ENCODE measurements at regions not wholly inside any gene's neighbourhood (a gene's known extent, or its start where the extent isn't known, plus 50 kb on each side); places are given as distances from the start of the nearest gene placed in this dataset.
"Not testable (repeated sequence)": the region's sequence is repeated elsewhere in the genome, so short reads cannot be mapped to it uniquely, and the experiment has no call there.

DNA sequence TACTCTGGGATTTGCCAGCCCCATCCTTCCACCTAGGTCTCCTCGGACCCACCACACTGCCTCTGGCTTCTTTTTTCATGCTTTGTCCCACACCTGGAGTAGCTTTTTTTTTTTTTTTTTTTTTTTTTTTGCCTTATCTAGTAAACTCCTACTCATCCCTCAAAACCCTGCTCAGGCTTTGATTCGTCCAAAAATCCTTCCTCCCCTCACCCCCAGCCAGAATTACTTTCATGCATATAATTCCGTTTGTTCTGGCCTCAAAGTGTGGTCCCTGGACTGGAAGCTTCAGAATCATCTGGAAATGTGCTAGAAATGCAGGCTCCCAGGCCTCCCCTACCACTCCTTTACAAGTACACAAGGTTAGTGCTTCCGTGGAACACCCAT, 320.1 kb downstream of the PTTG2 start:
- no peak for DNase-seq

DNA sequence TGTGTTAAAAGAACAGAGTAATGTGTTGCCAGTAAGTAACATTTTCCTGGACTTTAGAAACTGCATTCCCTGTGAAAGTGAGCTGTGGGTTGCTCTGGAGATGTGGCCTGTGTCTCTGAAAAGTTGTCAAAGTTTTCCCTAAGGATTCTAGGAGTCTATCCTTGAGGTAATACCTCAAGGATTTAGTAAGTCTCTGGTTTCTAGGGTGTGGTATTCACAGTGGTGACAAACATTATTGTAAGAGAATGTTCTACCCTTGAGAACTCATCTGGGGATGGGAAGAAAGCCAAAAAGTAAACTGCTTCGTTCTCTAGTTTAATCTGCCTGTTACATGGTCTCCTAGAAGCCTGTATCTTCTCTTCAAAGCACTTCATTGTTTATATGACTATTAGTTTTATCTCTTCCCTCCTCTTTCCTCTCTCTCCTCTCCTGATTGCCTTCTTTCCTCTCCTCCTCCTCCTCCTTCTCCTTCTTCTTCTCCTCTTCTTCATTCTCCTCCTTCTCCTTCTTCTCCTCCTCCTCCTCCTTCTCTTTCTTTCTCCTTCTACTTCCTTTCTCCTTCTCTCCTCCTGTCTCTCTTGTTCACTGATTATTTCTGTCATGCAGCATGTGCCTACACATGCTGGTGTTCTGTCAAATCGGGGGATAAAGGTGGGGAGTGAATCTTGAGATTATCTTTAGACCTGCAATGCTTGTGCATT, 321.3 kb downstream of the PTTG2 start:
- DNase-seq: no peak

DNA sequence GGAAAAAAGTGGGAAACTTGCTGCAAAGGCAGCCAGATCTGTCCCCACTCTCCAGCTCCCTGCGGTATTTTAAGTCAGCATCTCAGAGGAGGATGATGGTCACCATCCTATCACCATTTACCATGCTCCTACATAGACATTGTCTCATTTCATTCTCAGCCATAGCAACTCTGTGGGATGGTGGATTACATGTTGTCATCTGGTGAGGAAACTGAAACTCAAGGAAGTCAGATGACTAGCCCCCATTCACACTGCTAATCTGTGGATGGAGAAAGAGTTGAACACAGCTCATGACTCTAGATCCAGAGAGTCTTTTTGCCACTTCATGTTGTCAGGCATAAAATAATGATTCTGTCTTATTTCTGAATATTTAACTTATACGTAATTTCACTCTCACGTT, 323.5 kb downstream of the PTTG2 start:
- DNase-seq: no peak

DNA sequence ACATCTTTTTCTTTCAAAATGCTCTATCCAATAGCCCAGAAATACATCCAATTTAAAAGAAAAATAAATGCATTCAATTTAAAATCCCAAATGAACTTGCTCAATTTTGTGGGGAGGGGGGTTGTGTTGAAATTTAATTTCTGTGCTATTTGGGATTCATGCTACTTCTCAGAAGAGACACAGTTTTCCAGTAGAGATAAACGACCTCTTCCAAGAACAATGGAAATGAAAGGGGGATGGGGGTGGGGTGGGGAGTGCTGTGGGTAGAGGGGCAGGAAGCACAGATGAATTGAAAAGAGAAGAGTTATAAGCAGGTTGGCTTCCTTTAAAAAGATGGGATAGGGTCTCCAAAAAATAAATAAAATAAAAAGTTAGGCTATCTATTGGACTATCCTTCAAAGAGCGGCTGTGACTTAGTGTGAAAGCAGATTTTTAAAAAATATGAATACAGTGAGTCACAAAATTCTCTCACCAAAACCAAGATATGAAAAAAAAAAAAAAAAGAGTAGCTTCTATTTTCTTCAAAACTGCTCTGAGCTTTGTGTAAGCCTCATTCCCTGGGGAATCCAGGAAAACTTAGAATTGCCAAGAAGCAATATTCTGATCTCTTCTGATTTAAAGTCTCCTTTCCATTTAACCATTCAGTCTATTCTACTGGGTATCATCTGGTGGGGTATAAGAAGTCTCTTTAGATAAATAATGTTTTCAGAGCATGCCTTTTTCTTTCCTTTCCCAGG, 324.3 kb downstream of the PTTG2 start:
- DNase-seq: no peak

DNA sequence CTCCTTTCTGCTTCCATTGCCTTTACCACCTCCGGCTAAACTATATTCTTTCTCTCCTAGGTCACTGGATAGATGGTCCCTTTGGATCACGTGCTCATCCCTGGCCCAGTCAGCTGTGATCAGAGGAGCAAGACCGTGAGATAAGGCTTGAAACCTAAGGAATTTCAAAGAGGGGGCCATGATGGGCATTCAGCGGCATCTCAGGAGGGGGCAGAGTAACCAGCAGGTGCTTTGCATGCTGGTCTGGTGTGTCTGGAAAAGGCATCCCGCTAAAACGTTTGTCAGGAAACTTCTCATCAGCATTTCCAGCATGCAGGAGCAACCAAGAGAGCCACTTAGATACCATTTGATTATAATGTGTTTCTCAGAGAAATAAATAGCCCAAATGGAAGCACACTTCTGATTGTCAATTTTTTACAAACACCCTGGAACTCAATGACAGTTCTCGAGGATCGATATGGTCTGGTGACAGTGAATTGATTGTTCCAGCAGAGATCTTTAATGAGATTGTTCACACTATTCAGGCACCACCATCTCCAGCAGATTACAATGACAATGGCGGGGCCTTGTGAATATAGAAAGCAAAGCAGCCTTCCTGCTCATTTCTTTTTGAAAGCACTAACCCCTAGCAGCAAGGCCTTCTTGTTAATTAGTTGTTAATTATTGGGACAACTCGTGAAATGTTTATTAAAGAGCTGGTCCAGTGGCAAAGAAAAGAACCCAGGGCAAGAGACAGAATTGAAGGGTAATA, 327.1 kb downstream of the PTTG2 start:
- DNase-seq: no peak

DNA sequence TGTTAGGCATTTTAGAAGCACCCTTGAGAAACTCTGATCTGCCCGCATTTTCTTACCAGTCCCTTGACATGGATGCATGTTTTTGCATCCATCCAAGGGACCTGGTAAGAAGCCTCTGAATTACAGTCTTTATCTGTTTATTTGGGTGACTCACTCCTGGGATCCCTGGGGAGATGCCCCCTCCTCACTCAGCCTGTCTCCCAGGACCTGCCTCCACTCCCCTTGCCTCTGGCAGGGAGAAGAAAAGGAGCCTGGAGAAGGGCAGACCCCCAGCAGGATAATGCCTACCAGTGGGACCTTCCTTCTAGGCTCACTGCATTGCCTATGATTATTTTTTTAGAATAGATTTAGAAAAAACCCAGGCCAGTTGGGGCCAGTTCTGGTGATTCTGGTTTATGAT, 329.4 kb downstream of the PTTG2 start:
- no peak for DNase-seq

DNA sequence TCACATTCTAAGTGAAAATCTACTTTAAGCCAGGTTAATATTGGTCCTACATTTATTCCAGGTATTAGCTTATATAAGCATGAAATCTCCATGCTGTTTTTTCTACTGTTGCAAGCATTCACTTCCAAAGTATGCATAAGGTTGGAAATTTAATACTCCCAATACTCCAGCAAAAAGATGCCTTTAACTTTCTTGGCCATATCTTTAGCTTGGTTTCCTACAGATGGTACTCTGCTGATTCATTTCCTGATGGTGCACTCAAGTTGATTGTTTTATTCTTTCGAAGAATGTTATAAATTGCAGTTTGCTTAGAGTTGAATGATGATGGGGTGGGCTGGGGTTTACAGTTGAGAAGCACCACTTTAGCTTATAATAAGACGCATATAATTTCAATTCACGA, 330.2 kb downstream of the PTTG2 start:
- no peak for DNase-seq

DNA sequence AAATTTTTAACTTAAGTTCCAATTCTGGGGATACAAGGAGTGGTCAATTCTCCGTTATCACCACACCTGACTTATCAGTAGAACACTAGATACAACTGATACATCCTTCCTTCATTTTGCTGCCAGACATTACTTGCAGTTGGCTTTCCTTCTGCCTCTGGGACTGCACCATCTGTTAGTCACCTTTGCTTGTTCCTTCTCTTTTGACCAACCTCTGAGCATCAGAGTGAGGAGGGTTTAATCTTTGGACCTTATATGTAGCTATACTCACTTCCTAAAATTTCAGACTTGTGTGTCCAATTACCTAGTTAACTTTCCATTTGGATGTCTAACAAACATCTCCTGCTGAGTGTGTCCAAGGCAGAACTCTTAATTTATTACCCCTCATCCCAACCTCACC, 330.7 kb downstream of the PTTG2 start:
- DNase-seq: no peak

DNA sequence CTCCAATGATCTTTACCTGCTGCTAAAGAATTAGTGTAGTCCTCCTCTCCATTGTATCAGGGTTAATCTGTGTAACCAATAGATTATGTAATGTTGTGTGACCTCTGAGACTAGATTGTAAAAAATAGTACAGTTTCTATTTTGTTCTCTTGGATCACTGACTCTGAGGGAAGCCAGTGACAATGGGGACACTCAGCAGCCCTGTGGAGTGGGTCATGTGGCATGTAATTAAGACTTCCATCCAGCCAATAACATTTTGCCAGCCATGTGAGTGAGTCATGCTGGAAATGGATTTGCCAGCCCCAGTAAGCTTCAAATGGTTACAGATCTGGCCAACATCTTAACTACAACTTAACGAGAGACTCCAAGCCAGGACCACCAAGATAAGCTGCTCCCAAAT, 332.3 kb downstream of the PTTG2 start:
- no peak for DNase-seq

DNA sequence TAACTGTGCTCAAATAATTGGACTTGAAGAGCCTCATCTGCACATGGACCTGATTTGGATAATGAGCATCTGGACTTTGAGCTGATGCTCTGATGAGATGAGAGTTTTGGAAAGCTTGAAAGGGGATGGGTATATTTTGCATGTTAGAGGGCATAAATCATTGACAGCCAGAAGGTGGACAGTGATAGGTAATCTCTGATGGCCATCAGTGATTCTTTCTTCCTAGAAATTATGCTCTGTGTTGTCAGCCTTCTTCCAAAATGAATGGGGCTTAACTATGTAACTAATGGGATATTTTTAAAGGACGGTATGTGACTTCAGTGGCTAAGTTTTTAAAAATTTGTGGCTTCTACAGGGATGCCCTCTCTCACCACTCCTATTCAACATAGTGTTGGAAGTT, 334.0 kb downstream of the PTTG2 start:
- DNase-seq: no peak

DNA sequence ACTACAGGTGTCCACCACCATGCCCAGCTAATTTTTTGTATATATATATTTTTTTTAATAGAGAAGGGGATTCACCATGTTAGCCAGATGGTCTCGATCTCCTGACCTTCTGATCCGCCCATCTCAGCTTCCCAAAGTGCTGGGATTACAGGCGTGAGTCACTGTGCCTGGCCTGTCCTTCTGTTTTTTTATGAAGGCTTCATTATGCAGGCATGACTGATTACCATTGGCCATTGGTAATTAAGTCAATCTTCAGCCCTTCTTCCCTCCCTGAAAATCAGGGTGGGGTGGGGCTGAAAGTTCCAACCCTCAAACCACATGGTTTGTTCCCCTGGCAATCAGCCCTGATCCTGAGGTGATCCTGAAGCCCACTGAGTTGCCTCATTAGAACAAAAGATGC, 336.9 kb downstream of the PTTG2 start:
- DNase-seq: no peak

DNA sequence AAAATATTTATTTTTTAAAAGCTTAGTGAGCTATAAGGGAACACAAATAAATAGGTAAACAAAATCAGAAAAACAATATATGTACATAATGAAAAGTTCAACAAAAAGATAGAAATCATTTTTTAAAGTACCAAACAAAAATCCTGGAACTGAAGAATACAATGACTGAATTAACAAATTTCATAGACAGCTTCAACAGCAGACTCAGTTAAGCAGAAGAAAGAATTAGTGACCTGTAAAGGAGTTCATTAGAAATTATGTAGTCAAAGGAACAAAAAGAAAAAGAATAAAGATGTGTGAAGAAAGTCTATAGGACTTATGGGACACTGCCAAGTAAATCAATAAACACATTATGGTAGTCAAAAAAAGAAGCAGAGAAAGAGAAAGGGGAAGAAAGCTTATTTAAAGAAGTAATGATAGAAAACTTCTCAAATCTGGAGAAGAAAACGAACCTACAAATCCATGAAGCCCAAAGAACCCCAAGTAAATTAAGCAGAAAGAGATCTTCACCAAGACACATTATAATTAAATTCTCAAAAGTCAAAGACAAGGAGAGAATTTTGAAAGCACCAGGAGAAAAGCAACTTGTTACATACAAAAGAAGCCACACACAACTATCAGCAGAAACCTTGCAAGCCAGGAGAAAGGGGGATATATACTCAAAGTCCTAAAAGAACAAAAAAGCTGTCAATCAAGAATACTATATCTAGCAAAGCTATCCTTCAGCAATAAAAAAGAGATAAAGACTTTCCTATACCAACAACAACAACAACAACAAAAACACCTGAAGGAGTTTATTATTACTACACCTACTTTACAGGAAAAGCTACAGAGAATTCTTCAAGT, 338.9 kb downstream of the PTTG2 start:
- DNase-seq: no peak

DNA sequence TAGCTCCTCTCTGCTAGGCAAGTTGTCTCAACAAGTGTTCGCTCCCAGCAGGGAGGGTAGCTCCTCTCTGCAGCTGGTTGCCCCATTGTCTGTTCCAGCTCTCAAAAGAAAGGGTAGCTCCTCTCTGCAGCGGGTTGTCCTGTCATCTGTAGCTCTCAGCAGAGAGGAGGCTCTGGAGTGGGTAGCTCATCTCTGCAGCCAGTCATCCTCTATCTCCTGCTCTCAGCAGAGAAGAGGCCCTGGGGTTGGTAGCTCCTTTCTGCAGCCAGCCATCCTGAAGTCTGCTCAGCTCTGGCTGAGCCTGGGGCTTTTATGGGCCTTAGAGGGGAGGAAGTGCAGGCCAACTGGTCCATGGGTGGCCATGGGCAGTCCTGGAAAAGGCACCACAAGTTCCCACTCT, 342.7 kb downstream of the PTTG2 start:
- DNase-seq: no peak

DNA sequence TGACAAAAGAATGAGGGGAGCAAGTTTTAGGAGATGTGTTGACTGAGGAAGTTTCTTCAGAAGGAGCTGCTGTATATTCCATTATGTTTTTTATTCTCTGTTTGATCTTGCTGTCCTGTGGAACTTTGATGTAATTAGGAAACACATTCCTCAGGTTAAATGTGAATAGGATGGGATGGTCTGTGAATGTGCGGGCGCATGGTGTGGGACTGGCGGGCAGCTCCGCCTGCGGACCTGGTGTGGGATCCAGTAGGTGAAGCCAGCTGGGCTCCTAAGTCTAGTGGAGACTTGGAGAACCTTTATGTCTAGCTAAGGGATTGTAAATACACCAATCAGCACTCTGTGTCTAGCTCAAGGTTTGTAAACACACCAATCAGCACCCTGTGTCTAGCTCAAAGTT, 344.3 kb downstream of the PTTG2 start:
- not testable (repeated sequence) for DNase-seq

DNA sequence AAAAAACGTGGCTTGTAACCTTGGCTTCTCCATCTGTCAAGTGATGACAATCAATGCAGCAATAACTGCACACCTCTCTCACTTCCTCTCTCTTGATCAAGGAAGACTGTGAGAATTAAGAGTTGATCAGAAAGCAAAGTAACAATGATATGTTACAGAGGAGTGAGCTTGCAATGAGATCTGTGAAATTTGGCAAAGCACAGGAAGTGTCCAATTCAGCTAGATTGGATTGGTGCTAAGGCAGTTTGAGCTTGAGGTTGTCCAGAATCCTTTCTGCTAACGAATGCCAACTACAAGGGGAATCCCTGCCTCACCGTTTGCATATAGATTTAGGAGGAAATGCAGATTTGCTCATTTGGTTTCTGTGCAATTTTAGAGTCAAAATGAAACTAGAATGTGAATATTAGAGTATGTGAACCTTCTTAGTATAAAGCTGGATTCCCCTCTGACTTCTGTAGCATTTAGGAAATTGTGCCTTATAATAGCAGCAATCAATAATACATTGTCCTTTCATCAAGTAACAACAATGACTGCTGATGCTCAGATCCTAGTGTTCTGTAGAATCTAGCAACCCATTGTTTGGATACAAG, 346.4 kb downstream of the PTTG2 start:
- no peak for DNase-seq

DNA sequence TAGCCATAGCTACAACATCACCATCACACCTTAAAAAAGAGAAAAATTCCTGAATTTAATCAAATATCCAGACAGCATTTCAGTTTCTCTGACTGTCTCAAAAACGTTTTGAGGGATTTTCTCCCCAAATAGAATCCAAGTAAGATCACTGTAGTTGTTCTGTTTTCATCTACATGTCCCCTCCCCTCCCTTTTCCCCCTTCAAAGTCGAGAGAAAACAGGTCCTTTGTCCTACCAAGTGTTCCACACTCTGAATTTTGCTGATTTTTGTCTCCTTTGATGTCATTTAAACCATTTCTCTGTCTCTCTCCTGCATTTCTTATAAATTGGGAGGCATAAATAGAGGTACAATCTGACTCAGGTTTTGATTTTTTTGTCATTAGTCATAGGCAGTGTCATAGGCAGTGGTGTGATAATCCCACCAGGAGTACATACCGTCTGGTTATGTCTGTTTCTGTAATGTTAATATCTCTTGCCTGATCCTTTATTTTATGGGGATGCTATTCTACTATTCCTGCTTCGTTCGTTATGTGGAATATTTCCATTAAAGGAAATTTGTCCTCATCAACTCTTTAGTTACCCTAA, 348.6 kb downstream of the PTTG2 start:
- no peak for DNase-seq

DNA sequence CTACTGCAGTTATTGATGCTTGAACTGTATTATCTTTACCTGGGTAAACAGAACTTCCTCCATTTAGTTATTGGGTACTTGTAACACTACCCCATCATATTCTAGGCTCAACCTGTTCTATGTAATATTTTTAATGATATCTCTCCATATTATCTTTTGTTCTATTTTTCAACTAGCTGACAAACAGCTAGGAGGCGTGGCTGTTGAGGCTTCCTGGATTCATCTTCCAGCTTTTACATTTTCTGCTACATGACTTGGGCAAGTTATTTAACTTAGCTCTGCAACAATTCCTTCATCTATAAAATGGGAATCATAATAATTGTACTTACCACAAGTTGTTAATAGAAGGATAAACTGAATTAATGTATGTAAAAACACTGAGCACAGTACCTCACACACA, 349.3 kb downstream of the PTTG2 start:
- no peak for DNase-seq

DNA sequence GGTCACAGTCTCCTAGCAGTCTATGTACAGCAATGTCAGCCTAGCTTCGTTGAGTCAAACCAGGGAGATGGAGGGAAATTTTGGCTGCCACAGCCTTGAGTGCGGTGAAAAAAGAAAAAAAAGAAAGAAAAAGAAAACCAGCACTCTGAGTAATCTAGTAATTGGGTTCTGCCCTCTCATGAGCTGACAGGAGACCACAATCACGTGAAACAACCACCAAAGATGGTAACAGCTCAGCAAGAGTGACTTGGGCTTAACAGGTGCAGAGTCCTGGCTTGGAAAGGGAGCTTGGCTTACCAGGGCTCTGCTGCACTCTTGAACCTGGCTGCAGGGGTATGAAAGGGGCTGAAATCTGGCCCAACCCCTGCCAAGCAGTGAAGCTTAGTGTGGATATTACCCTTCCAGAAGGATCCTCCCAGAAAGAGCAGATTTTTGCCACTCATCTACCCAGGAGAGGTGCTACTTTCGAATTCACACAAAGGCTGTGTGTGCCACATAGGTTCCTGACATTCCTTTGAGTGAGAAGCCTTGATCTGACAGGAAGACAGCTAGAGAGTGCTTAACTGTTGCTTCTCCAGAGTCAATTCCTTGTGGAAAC, 350.3 kb downstream of the PTTG2 start:
- peak; percentile 45 for DNase-seq

DNA sequence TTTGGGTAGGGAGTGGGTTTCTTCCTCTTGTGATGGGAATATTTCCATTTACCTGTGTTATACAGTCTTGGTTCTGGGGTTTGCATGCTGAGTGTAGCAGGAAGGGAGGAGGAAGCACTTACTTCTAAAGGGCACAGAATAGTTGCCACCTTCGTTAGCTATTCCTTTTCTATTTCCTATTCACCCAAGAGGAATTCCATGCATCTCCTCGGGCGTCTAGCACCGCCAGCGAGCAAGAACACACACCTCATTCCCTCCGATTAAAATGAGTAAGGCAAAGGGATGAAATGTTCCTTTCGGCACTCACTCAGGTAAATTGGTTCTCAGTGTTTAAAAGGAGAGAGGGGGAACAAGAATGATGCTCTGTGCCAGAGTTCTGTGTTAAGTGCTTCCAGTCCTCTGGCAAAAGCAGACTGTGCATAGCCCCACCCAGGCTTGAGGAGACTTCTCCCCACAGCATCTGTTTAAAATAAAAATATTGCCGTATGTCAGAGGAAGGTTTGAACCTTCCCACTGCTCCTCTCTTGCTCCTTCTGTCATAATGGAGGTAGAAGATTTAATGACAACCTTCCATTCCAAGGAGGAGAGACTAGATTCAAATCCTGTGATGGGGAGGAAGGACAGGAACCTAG, 351.4 kb downstream of the PTTG2 start:
- no peak for DNase-seq

DNA sequence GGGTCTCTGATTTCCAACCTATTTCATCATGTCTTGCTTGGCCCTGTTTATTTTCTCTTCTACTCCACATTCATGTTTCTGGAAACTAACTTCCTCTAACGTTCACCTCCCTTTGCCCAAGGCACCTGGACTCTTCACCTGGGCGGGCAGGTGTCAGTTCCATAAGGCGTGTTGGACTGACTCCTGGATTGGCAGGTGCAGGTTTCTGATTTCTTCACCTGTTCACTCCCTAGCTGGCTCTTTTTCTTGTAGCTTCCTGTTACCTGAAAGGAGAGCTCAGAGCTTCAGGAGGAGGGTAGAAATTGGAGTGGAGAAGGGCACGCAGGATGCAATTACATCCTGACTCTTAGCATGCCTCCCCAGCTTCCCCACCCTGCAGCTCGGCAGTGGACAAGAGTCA, 350.8 kb upstream of the KLF3 start:
- no peak for DNase-seq

DNA sequence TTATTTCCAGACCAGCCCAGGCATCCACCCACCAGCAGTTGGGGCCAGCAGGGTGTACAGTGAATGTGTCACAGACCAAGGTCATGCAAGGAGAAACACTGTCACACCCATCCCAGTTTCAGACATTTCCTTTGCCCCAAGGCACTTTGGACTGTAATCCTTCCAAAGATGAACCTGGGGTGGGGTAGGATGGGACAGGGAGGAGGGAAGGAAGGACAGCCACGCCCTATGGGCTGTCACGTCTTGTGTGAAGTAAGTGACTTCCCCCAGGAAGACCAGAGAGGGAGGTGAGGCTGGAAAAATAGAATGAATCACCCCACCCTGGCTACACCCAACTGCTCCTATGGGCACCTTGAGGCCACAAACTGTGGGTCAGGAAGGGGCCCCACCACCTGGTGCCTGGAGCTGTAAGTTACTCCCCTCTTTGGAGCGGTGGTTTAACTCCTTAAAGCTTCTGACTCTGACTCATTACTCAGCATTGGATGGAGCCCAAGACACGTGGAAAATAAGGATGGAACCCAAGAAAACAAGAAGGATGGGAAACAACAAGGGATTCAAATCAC, 349.9 kb upstream of the KLF3 start:
- no peak for DNase-seq
